Testis (tissue), 2 donors: ENCODE measurements at regions not wholly inside any gene's neighbourhood (a gene's known extent, or its start where the extent isn't known, plus 50 kb on each side); places are given as distances from the start of the nearest gene placed in this dataset.

Experiments used
- DNase-seq: peaks from one replicate; pipeline ENCODE4 v3.0.0-alpha.2; 2019
- H3K27ac ChIP-seq, 2 donors: fragments of 200-600 bp; sonication (generic); one replicate each; pipeline ENCODE4 v1.5.1; 2019
- H3K27me3 ChIP-seq: fragments of 200-600 bp; sonication (generic); one replicate; pipeline ENCODE4 v1.5.1; 2019
- H3K36me3 ChIP-seq: fragments of 200-600 bp; sonication (generic); one replicate; pipeline ENCODE4 v1.5.1; 2017; ENCODE audit warnings: low read depth; ENCODE audit errors: missing control alignments
- H3K4me1 ChIP-seq: fragments of 200-600 bp; sonication (generic); one replicate; pipeline ENCODE4 v1.5.1; 2019
- H3K4me3 ChIP-seq, 2 donors: fragments of 200-600 bp; sonication (generic); one replicate each; pipeline ENCODE4 v1.5.1; 2017 to 2019
- H3K9me3 ChIP-seq: fragments of 200-600 bp; sonication (generic); one replicate; pipeline ENCODE4 v1.5.1; 2017
- CTCF ChIP-seq, 3 experiments: fragments of 450-650 bp in 2 of 3; fragments of 200-600 bp in 1 of 3; sonication (generic) in 1 of 3; IDR thresholded peaks; one replicate each; pipeline ENCODE4 v1.5.1; 2016 to 2019; ENCODE audit warnings: antibody characterized with exemption in 3 of 3, mild to moderate bottlenecking in 2 of 3, moderate library complexity in 1 of 3
- POLR2A ChIP-seq: fragments of 450-650 bp; IDR thresholded peaks from one replicate; pipeline ENCODE4 v1.6.1; 2017; ENCODE audit warnings: antibody characterized with exemption, mild to moderate bottlenecking, moderate library complexity
- WGBS, 2 donors: methylation state at CpG; one replicate each; pipeline ENCODE4 v1.1.5; 2018; 5-methylcytosine and 5-hydroxymethylcytosine counted together
- intact Hi-C: fragments of 100-400 bp; cut with DNase I; formaldehyde crosslinking; loops from one replicate; pipeline ENCODE4 v1.15.1; 2023; ENCODE audit warnings: low total_unique reads

GRCh38 chr11:87942786-87943185, 232.5 kb downstream of the RAB38 start:
- no peaks in the 10 kb centered on the region for H3K27me3 ChIP-seq
- H3K27ac ChIP-seq, result no peak overlapping the region
- intact Hi-C loops, result no loop called here
- DNase-seq, result no peak
- no peaks in the 10 kb centered on the region for H3K9me3 ChIP-seq
- 58 to 63% methylated on average over 4 of the region's 4 CpGs for WGBS, 2 donors
- H3K36me3 ChIP-seq, result no peaks in the 10 kb centered on the region
- H3K4me1 ChIP-seq, result no peaks in the 10 kb centered on the region
- H3K4me3 ChIP-seq, result no peak overlapping the region
- no peak for TF ChIP-seq CTCF (IDR thresholded peaks at IDR 0.05)
- TF ChIP-seq POLR2A, result no peak

DNA sequence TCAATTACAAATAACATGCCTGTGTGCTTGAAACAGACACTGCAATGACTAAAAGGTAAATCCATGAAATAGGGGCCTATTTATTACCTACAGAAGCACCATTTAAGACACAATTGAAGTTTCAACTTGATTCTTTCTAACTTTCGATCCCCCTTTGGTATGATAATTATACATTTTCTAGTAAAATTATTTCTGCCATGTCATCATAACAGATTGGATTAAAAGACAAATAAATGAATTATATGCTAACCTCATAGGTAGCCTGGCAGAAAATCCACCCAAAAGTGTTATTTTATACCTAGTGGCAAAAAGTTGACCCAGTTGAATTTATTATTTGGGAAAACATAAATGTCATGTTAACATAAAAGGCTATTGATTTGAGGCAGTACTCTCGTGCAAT, 241.1 kb downstream of the RAB38 start:
- Histone ChIP-seq H3K4me1 (no peaks in the 10 kb centered on the region), H3K4me3 (no peak overlapping the region), H3K36me3 (no peaks in the 10 kb centered on the region), H3K27me3 (no peaks in the 10 kb centered on the region), H3K9me3 (no peaks in the 10 kb centered on the region), H3K27ac (no peak overlapping the region)
- intact Hi-C loops, result no loop called here
- no peak for DNase-seq
- TF ChIP-seq POLR2A (no peak), CTCF (IDR thresholded peaks at IDR 0.05) (no peak)
- 78 to 87% methylated on average over 2 of the region's 2 CpGs for WGBS, 2 donors

- Histone ChIP-seq H3K4me3 (no peak overlapping the region), H3K9me3 (no peaks in the 10 kb centered on the region), H3K36me3 (no peaks in the 10 kb centered on the region), H3K27ac (no peak overlapping the region), H3K4me1 (no peaks in the 10 kb centered on the region), H3K27me3 (no peaks in the 10 kb centered on the region)
- TF ChIP-seq CTCF (IDR thresholded peaks at IDR 0.05) (no peak), POLR2A (no peak)
- 81 to 89% methylated on average over 5 of the region's 5 CpGs for WGBS, 2 donors
- DNase-seq, result no peak
- intact Hi-C loops, result no loop called here
Observed at GRCh38 chr11:87926250-87926970, 248.8 kb downstream of the RAB38 start.

GRCh38 chr11:87924125-87924524, 251.1 kb downstream of the RAB38 start:
- WGBS, 2 donors, result 23 to 47% methylated on average over 1 of the region's 1 CpG
- no peak overlapping the region for H3K27ac ChIP-seq
- intact Hi-C loops, result no loop called here
- H3K4me1 ChIP-seq, result no peaks in the 10 kb centered on the region
- H3K36me3 ChIP-seq, result no peaks in the 10 kb centered on the region
- DNase-seq, result no peak
- TF ChIP-seq CTCF (IDR thresholded peaks at IDR 0.05), result no peak
- no peak for TF ChIP-seq POLR2A
- H3K9me3 ChIP-seq, result no peaks in the 10 kb centered on the region
- no peaks in the 10 kb centered on the region for H3K27me3 ChIP-seq
- H3K4me3 ChIP-seq, result no peak overlapping the region

GRCh38 chr11:87917111-87917510, 258.1 kb downstream of the RAB38 start:
- H3K9me3 ChIP-seq, result no peaks in the 10 kb centered on the region
- WGBS, 2 donors, result 89 to 91% methylated on average over 3 of the region's 3 CpGs
- DNase-seq, result no peak
- intact Hi-C loops, result no loop called here
- no peaks in the 10 kb centered on the region for H3K4me1 ChIP-seq
- no peaks in the 10 kb centered on the region for H3K36me3 ChIP-seq
- no peak for TF ChIP-seq POLR2A
- no peak for TF ChIP-seq CTCF (IDR thresholded peaks at IDR 0.05)
- no peaks in the 10 kb centered on the region for H3K27me3 ChIP-seq
- H3K27ac ChIP-seq, result no peak overlapping the region
- no peak overlapping the region for H3K4me3 ChIP-seq
